K562 (cell line): ENCODE measurements at regions not wholly inside any gene's neighbourhood (a gene's known extent, or its start where the extent isn't known, plus 50 kb on each side); places are given as distances from the start of the nearest gene placed in this dataset.

ENCODE experiments used
- ATAC-seq: fragments of 200-7000 bp; cut with Tn5 transposase; 3 replicates; pipeline ENCODE4 v1.9.1; 2020; ENCODE audit warnings: moderate library complexity
- BruUV-seq: library from RNA; stranded (reverse); fragments of 400-500 nt; replicated peaks from 2 replicates; lab custom pipeline; 2021; lab: Mats Ljungman, UMichigan
- CTCF ChIA-PET: fragments of 300-600 bp; formaldehyde crosslinking; extraction: SDS; loops from one replicate; lab custom pipeline; 2021; ENCODE audit warnings: low intra/inter-chr PET ratio; lab: Yijun Ruan, JAX
- POLR2A ChIA-PET: fragments of 300-600, 350-650 bp; sonication (Branson Sonifier 250); formaldehyde crosslinking; extraction: SDS; loops from one replicate; lab custom pipeline; 2021; ENCODE audit warnings: antibody characterized with exemption, inconsistent platforms; lab: Yijun Ruan, JAX
- DNase-seq, 4 experiments: peaks; one replicate each; pipeline versions ENCODE4 v3.0.0 to v3.0.0-alpha.2; 2011 to 2018; ENCODE audit warnings: low spot score in 3 of 4, mixed read lengths in 3 of 4; ENCODE audit errors: extremely low read depth in 1 of 4
- FAIRE-seq: peaks from 2 replicates; lab custom pipeline; 2011; peaks lifted over from hg19 to GRCh38; lab: Jason Lieb, UNC
- H2AFZ ChIP-seq: 2 replicates; pipeline ENCODE4 v1.6.0; 2011; ENCODE audit warnings: low read depth, low read length, control low read depth, inconsistent platforms
- H3K27ac ChIP-seq: fragments of 200-600 bp; 3 replicates; pipeline ENCODE4 v1.8.0; 2011; ENCODE audit warnings: low read depth, mild to moderate bottlenecking, control low read depth, inconsistent platforms, low read length, moderate library complexity, mixed read lengths; ENCODE audit errors: extremely low read depth
- H3K27me3 ChIP-seq, 2 experiments: fragments of 300-600 bp in 1 of 2; 2 replicates in 1 of 2; 3 replicates in 1 of 2; pipeline versions ENCODE4 v1.6.0 to v1.8.0; 2011; ENCODE audit warnings: inconsistent platforms in 2 of 2, low read length in 2 of 2, mild to moderate bottlenecking in 1 of 2, mixed read lengths in 1 of 2, moderate library complexity in 1 of 2; ENCODE audit not compliant: control insufficient read depth in 2 of 2, insufficient read depth in 2 of 2
- H3K36me3 ChIP-seq: fragments of 300-600 bp; 3 replicates; pipeline ENCODE4 v1.8.0; 2011; ENCODE audit warnings: mild to moderate bottlenecking, low read length, inconsistent platforms; ENCODE audit not compliant: control insufficient read depth, insufficient read depth
- H3K4me1 ChIP-seq, 2 experiments: fragments of 200-600 bp in 1 of 2; replicated peaks in 1 of 2; 2 replicates in 1 of 2; 3 replicates in 1 of 2; pipeline versions ENCODE4 v1.5.1 to v1.8.0; 2011; ENCODE audit warnings: inconsistent platforms in 2 of 2, low read length in 2 of 2, mild to moderate bottlenecking in 1 of 2, mixed read lengths in 1 of 2, moderate library complexity in 1 of 2; ENCODE audit not compliant: control insufficient read depth in 2 of 2, insufficient read depth in 2 of 2
- H3K4me2 ChIP-seq: 2 replicates; pipeline ENCODE4 v1.6.1; 2011; ENCODE audit warnings: low read length, control low read depth, inconsistent platforms, mixed read lengths; ENCODE audit not compliant: insufficient read depth
- H3K4me3 ChIP-seq: fragments of 200-600 bp; sonication (generic), shearing (Covaris generic); 2 replicates; pipeline ENCODE4 v1.5.1; 2016; ENCODE audit warnings: control low read depth, inconsistent platforms
- H3K79me2 ChIP-seq: fragments of 200-600 bp; 3 replicates; pipeline ENCODE4 v1.8.0; 2011; ENCODE audit warnings: low read length, inconsistent platforms; ENCODE audit not compliant: control insufficient read depth, insufficient read depth
- H3K9ac ChIP-seq, 2 experiments: 2 replicates each; pipeline versions ENCODE4 v1.6.0 to v1.6.1; 2011; ENCODE audit warnings: low read depth in 2 of 2, low read length in 2 of 2, control low read depth in 1 of 2, inconsistent platforms in 1 of 2, mild to moderate bottlenecking in 1 of 2, mixed read lengths in 1 of 2; ENCODE audit not compliant: insufficient read depth in 1 of 2
- H3K9me1 ChIP-seq: one replicate; pipeline ENCODE4 v1.6.0; 2011; ENCODE audit warnings: inconsistent platforms, mild to moderate bottlenecking, low read length, moderate library complexity; ENCODE audit not compliant: control insufficient read depth, insufficient read depth
- H3K9me3 ChIP-seq: replicated peaks from 2 replicates; pipeline ENCODE4 v1.5.1; 2011; ENCODE audit warnings: low read depth, low read length, inconsistent platforms; ENCODE audit not compliant: control insufficient read depth, insufficient read depth
- H4K20me1 ChIP-seq: replicated peaks from 2 replicates; pipeline ENCODE4 v1.6.1; 2011; ENCODE audit warnings: low read length, inconsistent platforms, mixed read lengths; ENCODE audit not compliant: control insufficient read depth, insufficient read depth
- BCOR ChIP-seq: fragments of 450-650 bp; IDR thresholded peaks from 2 replicates; pipeline ENCODE4 v1.6.1; 2016
- BRCA1 ChIP-seq, 2 experiments: fragments of 450-650 bp in 1 of 2; sonication (generic) in 1 of 2; formaldehyde crosslinking in 1 of 2; IDR thresholded peaks; 2 replicates each; pipeline versions ENCODE4 v1.5.0 to v1.6.1; 2017 to 2020; ENCODE audit warnings: mild to moderate bottlenecking in 1 of 2, missing genetic modification reagents in 1 of 2
- BRD4 ChIP-seq: fragments of 200-600 bp; sonication (generic); IDR thresholded peaks from 2 replicates; pipeline ENCODE4 v1.6.1; 2017; ENCODE audit warnings: inconsistent platforms
- CBX1 ChIP-seq: sonication (generic); IDR thresholded peaks from 2 replicates; pipeline ENCODE4 v1.6.1; 2016; ENCODE audit warnings: antibody characterized with exemption, low read depth, mild to moderate bottlenecking
- CEBPZ ChIP-seq: fragments of 150-350 bp; IDR thresholded peaks from 2 replicates; pipeline ENCODE4 v1.6.1; 2014; ENCODE audit warnings: low read depth, mild to moderate bottlenecking, low read length, borderline replicate concordance
- E2F6 ChIP-seq, 2 experiments: IDR thresholded peaks; 2 replicates each; pipeline ENCODE4 v1.6.1; 2011; ENCODE audit warnings: borderline replicate concordance in 1 of 2, control low read depth in 1 of 2, low read depth in 1 of 2, low read length in 1 of 2, mild to moderate bottlenecking in 1 of 2, mixed read lengths in 1 of 2, moderate library complexity in 1 of 2; ENCODE audit not compliant: insufficient read depth in 1 of 2, insufficient read length in 1 of 2, poor library complexity in 1 of 2, severe bottlenecking in 1 of 2; ENCODE audit errors: extremely low read depth in 1 of 2
- EZH2 ChIP-seq: IDR thresholded peaks from 2 replicates; pipeline ENCODE4 v1.6.1; 2012; ENCODE audit warnings: low read depth, mild to moderate bottlenecking, inconsistent platforms, low read length, borderline replicate concordance
- FIP1L1 ChIP-seq: fragments of 200-400 bp; formaldehyde crosslinking; IDR thresholded peaks from 2 replicates; pipeline ENCODE4 v1.6.1; 2018; ENCODE audit warnings: mild to moderate bottlenecking, low read depth, low read length; ENCODE audit not compliant: poor library complexity, severe bottlenecking
- NCOA4 ChIP-seq: fragments of 450-650 bp; IDR thresholded peaks from 2 replicates; pipeline ENCODE4 v1.6.1; 2018; ENCODE audit warnings: mild to moderate bottlenecking; ENCODE audit not compliant: partially characterized antibody
- POLR3A ChIP-seq: IDR thresholded peaks from 2 replicates; pipeline ENCODE4 v1.6.1; 2011; ENCODE audit warnings: borderline replicate concordance, mild to moderate bottlenecking, moderate library complexity; ENCODE audit not compliant: insufficient read length, insufficient read depth; ENCODE audit errors: extremely low read depth
- PYGO2 ChIP-seq: fragments of 450-650 bp; IDR thresholded peaks from 2 replicates; pipeline ENCODE4 v1.6.1; 2016; ENCODE audit warnings: mild to moderate bottlenecking, missing genetic modification characterization, moderate library complexity, missing compliant biosample characterization
- RBM34 ChIP-seq: fragments of 200-400 bp; formaldehyde crosslinking; IDR thresholded peaks from 2 replicates; pipeline ENCODE4 v1.6.1; 2018; ENCODE audit warnings: low read length, borderline replicate concordance; ENCODE audit not compliant: insufficient read depth
- TRIM24 ChIP-seq, 2 experiments: fragments of 450-650 bp; IDR thresholded peaks; 2 replicates each; pipeline ENCODE4 v1.6.1; 2016
- ZBTB8A ChIP-seq: fragments of 450-650 bp; IDR thresholded peaks from 2 replicates; pipeline ENCODE4 v1.6.1; 2018; ENCODE audit warnings: mild to moderate bottlenecking, moderate library complexity; ENCODE audit not compliant: partially characterized antibody
- ZKSCAN3 ChIP-seq: fragments of 250-450 bp; sonication (Bioruptor Pico); IDR thresholded peaks from 2 replicates; pipeline ENCODE4 v1.4.0; 2020
- ZNF217 ChIP-seq: sonication (generic); formaldehyde crosslinking; IDR thresholded peaks from 2 replicates; pipeline ENCODE4 v1.8.0; 2022; ENCODE audit warnings: mild to moderate bottlenecking, missing genetic modification reagents
- WGBS: fragments of 100-300 bp; shearing (Covaris generic); methylation state at CpG from one replicate; pipeline ENCODE4 v1.1.6; 2016; ENCODE audit warnings: low coverage, mixed read lengths; ENCODE audit not compliant: insufficient coverage; ENCODE audit errors: missing lambda C conversion rate; 5-methylcytosine and 5-hydroxymethylcytosine counted together
- in situ Hi-C: fragments of 300-500 bp; cut with MboI; formaldehyde crosslinking; loops from 4 replicates; pipeline ENCODE4 v1.15.0; 2018; ENCODE audit warnings: inconsistent platforms, mixed read lengths
- intact Hi-C: fragments of 100-400 bp; cut with micrococcal nuclease; formaldehyde crosslinking; loops from 2 replicates; pipeline ENCODE4 v1.14.2; 2022
- TF ChIP-seq, protein P1 (sequence below): fragments of 250-450 bp; sonication (Bioruptor Pico); IDR thresholded peaks from 2 replicates; pipeline ENCODE4 v1.5.0; 2022; ENCODE audit warnings: mild to moderate bottlenecking

DNA sequence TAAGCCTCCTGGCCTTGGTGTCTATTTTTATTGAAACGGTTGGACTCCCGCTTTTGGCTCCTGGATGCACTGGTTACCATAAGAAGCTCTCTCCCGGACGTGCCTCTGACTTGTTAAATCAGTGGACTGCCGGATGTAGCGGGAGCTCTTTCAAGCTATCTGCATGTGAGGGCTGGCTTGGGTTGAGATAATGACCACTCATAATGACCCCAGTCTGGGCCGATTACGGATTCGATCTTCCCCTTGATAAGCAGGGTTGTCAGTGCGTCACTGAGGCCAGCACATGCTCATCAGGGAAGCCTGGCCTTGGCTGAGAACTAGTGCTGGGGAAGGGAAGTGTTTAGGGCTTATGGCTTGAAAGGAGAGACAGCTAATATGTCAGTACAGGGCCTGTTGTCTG is 528.1 kb downstream of the CDH26 start:
- POLR2A ChIA-PET = no interaction called here
- under 1% methylated on average over 10 of the region's 10 CpGs for WGBS
- in situ Hi-C loops = no loop called here
- H4K20me1 ChIP-seq = no peaks in the 10 kb centered on the region
- no peak overlapping the region for H3K9ac ChIP-seq
- no peak overlapping the region for H2AFZ ChIP-seq
- no peaks in the 10 kb centered on the region for H3K79me2 ChIP-seq
- no peak overlapping the region for H3K4me3 ChIP-seq
- H3K27me3 ChIP-seq = peaks cover 0 to 12% of the 10 kb centered on the region in 2 experiments; a peak in 2 of 5 replicates
- H3K9me3 ChIP-seq = no peaks in the 10 kb centered on the region
- H3K4me1 ChIP-seq = no peaks in the 10 kb centered on the region
- H3K9me1 ChIP-seq = no peaks in the 10 kb centered on the region
- DNase-seq (no peak), ATAC-seq (no peak), FAIRE-seq (no peak)
- CTCF ChIA-PET = no interaction called here
- H3K36me3 ChIP-seq = no peaks in the 10 kb centered on the region
- H3K4me2 ChIP-seq = no peak overlapping the region
- no TSS peak for BruUV-seq
- H3K27ac ChIP-seq = no peak overlapping the region
- intact Hi-C loops = no loop called here
- TF ChIP-seq, protein P1, sequence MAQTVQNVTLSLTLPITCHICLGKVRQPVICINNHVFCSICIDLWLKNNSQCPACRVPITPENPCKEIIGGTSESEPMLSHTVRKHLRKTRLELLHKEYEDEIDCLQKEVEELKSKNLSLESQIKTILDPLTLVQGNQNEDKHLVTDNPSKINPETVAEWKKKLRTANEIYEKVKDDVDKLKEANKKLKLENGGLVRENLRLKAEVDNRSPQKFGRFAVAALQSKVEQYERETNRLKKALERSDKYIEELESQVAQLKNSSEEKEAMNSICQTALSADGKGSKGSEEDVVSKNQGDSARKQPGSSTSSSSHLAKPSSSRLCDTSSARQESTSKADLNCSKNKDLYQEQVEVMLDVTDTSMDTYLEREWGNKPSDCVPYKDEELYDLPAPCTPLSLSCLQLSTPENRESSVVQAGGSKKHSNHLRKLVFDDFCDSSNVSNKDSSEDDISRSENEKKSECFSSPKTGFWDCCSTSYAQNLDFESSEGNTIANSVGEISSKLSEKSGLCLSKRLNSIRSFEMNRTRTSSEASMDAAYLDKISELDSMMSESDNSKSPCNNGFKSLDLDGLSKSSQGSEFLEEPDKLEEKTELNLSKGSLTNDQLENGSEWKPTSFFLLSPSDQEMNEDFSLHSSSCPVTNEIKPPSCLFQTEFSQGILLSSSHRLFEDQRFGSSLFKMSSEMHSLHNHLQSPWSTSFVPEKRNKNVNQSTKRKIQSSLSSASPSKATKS (CRISPR knock-in tag) = no peak
- no peak for TF ChIP-seq FIP1L1
- no peak for TF ChIP-seq NCOA4
- TF ChIP-seq TRIM24 (IDR thresholded peaks at IDR 0.05) = no peak
- TF ChIP-seq BCOR = no peak
- TF ChIP-seq EZH2 = no peak
- no peak for TF ChIP-seq ZNF217 (CRISPR knock-in tag)
- no peak for TF ChIP-seq CBX1
- no peak for TF ChIP-seq ZBTB8A
- no peak for TF ChIP-seq CEBPZ
- no peak for TF ChIP-seq POLR3A
- no peak for TF ChIP-seq PYGO2 (tag)
- TF ChIP-seq BRCA1 (IDR thresholded peaks at IDR 0.05) = no peak
- TF ChIP-seq BRCA1 (CRISPR knock-in tag; IDR thresholded peaks at IDR 0.05) = no peak
- TF ChIP-seq ZKSCAN3 (CRISPR knock-in tag) = no peak
- TF ChIP-seq E2F6 (IDR thresholded peaks at IDR 0.05; ENCODE audit: borderline replicate concordance in 1 of 2, extremely low read depth in 1 of 2, insufficient read depth in 1 of 2, insufficient read length in 1 of 2, low read depth in 1 of 2, low read length in 1 of 2, poor library complexity in 1 of 2, severe bottlenecking in 1 of 2) = no peak
- no peak for TF ChIP-seq RBM34
- no peak for TF ChIP-seq BRD4
